Inferior parietal cortex (tissue), 1 donor: ENCODE measurements at regions not wholly inside any gene's neighbourhood (a gene's known extent, or its start where the extent isn't known, plus 50 kb on each side); places are given as distances from the start of the nearest gene placed in this dataset.

Experiments
- DNase-seq: peaks from one replicate; pipeline ENCODE4 v3.0.0-alpha.2; 2016; ENCODE audit errors: extremely low spot score

GRCh38 chr1:187236199-187236598 is 407.4 kb downstream of the PLA2G4A start:
- DNase-seq: no peak

DNA sequence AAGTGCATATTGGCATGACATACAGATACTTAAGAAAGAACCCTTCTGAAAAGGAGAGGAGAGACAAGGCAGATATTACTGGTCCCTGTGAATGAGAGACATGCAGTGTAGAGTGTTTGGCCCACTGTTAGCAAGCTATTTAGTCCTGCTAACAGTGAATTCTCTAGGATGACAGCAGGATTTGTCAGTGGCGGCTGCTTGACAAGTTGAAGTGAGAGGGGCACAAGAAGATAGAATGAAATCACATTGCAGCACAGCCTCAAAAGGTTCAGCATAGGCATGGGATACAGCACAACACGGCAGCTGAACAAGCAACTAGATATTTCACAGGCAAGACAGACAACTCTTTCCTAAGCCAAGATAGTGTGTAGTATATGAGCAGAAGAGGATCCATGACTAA is 407.9 kb downstream of the PLA2G4A start:
- DNase-seq: no peak

- DNase-seq: no peak
Observed at GRCh38 chr1:187237542-187237941, 408.8 kb downstream of the PLA2G4A start.

GRCh38 chr1:187241971-187242370 is 413.2 kb downstream of the PLA2G4A start:
- DNase-seq: no peak

- DNase-seq: no peak
Observed at GRCh38 chr1:187244623-187245022, 415.9 kb downstream of the PLA2G4A start.

- DNase-seq: no peak
Observed at GRCh38 chr1:187245201-187245600, 416.5 kb downstream of the PLA2G4A start.

DNA sequence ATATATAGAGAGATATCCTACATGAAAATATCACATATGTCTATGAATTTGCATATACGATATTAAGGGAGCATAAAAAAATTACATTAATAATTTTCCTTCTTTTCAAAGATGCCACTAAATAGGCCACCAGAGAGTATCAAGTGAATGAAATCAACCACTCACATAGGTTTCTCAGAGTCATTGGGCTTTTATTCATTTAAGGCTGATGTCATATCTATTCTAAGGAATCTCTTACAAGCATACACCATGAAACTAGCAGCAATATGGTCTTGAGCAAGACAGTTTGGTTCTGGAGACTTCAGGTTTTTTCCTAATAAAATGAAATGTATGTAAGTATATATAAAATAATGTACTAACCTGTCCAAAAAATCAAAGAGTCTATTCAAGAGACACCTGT is 420.4 kb downstream of the PLA2G4A start:
- DNase-seq: no peak

GRCh38 chr1:187252923-187253322 is 424.2 kb downstream of the PLA2G4A start:
- DNase-seq: no peak

DNA sequence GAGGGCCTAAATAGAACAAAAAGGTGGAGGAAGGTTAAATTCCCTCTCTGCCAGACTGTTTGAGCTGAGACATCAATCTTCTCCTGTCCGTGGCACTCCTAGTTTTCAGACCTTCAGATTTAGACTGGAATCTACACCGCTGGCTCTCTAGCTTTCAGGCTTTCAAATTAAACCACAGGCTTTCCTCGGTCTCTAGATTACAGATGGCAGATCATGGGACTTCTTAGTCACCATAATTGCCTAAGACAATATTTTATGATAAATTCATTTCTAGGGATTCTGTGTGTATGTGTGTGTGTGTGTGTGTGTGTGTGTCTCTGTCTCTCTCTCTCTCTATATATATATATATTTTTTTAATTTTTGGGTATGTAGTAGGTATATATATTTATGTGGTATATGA is 428.7 kb downstream of the PLA2G4A start:
- DNase-seq: no peak

- peak; percentile 48 for DNase-seq
Observed at GRCh38 chr1:187261637-187262036, 432.9 kb downstream of the PLA2G4A start.

GRCh38 chr1:187262731-187263130 is 434.0 kb downstream of the PLA2G4A start:
- DNase-seq: no peak

DNA sequence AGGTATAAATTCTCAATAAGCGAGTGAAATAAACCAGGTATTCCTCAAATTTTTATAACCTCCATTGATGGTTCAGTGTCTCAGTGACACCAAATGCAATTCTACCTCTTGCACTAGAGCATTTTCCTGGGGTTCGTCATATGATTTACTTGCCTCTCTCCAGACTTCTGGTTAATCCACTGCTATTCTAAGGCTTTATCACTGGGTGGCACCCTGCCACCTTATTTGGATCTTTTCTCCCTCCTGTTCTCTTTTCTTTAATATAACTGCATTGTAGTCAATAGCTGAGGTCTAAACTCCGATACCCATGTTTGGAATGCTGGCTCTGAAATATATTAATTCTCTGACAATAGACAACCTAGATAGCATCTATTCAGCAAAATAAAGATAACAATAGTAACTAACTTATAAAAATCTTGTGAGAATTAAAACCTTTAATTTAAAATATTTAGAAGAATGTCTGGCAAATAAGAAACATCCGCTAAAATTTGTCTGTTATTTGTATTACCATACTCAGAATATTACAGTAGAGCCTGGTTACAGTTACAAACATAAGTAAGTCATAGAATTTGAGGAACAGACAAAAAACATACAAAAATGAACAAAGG is 436.4 kb downstream of the PLA2G4A start:
- peak; percentile 82 for DNase-seq

GRCh38 chr1:187266051-187266450 is 437.3 kb downstream of the PLA2G4A start:
- no peak for DNase-seq

DNA sequence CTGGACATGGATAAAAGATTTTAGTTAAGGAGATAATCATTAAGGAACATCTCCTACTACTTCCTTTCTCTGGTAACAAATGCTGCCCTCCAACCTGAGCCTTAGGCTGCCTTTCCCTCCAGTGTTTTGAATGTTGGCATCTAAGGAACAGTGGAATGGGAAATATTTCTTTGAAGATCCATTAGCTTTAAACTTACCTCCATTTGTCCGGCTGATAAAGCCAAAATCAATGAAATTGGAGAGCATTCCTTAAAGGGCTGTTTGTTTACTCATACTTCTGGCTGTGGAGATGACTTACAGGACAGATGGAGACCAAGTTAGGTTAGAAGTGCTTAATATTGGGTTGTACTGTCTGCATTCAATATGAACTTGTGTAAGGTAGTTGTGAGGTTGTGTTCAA is 439.1 kb downstream of the PLA2G4A start:
- no peak for DNase-seq

DNA sequence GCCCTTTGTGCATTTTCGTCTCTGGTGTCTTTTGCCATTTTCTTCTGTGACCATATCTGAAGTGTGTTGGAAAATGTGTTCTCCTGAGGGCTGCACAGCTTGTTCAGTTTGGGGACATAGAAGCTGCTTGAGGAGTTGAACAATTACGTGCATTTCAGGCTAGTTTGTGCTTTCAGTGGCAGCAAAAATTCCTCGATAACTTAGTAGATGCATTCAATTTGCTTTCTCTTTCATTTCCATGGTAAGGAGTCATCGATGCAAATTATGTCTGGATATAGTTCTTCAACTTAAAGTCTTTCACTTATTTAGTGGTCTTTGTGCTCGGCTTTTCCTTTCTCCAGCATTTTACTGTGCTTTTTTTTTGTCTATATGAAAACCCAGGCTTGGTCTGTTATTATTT is 441.5 kb downstream of the PLA2G4A start:
- no peak for DNase-seq

DNA sequence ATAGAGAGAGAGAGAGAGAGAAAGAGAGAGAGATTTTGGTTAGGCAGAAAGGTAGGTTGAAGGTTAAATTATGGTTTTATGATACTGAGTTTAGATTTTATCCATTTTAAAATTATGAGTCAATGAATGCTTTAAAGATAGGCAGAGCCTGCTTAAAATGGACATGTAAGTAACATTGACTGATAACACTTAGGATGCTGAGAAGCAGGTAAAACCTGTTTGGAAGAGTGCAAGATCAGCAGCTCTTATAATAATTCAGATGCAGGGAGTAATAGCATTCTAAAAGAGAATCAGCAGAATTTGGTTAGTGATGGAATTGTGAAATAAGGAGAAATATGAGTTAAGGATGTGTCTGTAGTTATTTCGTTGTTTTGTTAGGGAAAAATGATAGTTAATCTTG is 446.6 kb downstream of the PLA2G4A start:
- DNase-seq: no peak

GRCh38 chr1:187275985-187276575 is 447.3 kb downstream of the PLA2G4A start:
- no peak for DNase-seq

DNA sequence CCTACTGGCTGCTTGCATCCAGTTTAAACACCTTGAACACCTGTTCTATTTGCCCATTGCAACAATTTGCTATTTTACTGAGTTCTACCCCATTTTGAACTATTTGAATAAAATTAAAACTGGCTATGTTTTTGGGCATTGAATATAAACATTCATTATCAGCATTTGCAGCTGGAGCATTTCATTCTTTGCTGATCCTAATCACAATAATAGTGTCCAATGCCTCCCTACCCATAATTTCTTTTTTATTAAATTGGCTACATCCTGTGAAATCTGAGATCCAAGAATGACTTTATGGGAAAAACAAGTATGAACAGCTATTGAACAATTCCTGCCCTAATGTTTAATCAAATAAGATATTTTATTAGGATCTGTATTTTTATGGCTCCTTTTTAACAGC is 447.9 kb downstream of the PLA2G4A start:
- DNase-seq: no peak

- DNase-seq: no peak
Observed at GRCh38 chr1:187280031-187280430, 451.3 kb downstream of the PLA2G4A start.

DNA sequence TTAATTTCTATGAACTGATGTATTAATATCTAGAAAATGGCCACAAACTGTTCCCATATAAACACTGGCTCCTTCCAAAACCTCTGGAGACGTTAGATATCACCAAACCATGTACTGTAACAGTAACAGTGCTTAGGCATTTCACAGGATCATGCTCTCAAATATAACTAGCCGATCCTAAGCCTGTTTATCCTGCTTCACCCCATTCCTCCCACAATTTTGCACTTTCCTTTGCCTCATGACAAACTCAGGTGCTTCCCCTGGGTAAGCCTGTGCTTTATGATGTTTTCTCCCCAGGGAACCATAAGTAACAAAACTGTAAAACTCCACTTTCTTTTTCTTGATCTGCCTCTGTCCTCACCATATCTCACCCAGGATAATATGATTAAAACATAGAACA is 452.3 kb downstream of the PLA2G4A start:
- DNase-seq: no peak

DNA sequence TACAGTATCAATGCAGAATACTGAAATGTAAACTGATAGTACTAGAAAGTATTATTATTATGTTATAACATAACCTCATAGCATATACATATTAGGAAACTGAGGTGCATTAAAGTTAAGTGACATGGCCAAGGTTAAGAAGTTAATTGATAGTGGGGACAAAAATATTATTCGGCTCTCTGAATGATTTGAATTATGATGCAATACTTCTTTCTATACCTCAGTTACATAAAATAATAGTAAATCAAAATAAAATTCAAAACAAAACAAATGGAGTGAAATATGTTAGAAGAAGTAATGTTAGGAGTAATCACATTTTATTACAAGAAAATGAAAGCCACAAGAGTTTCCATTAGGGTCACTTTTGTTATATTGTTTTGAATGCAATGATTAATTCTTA is 455.2 kb downstream of the PLA2G4A start:
- no peak for DNase-seq

- DNase-seq: no peak
Observed at GRCh38 chr1:187294421-187295201, 465.9 kb downstream of the PLA2G4A start.

- no peak for DNase-seq
Observed at GRCh38 chr1:187300081-187300480, 471.3 kb downstream of the PLA2G4A start.
